Hepatocyte (in vitro differentiated cells): ENCODE measurements at regions not wholly inside any gene's neighbourhood (a gene's known extent, or its start where the extent isn't known, plus 50 kb on each side); places are given as distances from the start of the nearest gene placed in this dataset.

Source experiments
- CTCF ChIP-seq: fragments of 200-600 bp; sonication (generic); IDR thresholded peaks from 2 replicates; pipeline ENCODE4 v1.5.1; 2016; ENCODE audit warnings: antibody characterized with exemption, mild to moderate bottlenecking; ENCODE audit not compliant: poor library complexity
- EZH2 ChIP-seq: fragments of 200-600 bp; sonication (generic); IDR thresholded peaks from 2 replicates; pipeline ENCODE4 v1.6.1; 2016; ENCODE audit warnings: antibody characterized with exemption, mild to moderate bottlenecking, borderline replicate concordance
- EZH2phosphoT487 ChIP-seq: fragments of 200-600 bp; sonication (generic); IDR thresholded peaks from one replicate; pipeline ENCODE4 v1.6.1; 2018; ENCODE audit warnings: antibody characterized with exemption, mild to moderate bottlenecking, low read depth, moderate library complexity; ENCODE audit not compliant: unreplicated experiment, severe bottlenecking

- TF ChIP-seq CTCF (no peak), EZH2phosphoT487 (no peak), EZH2 (no peak)
Measured at GRCh38 chr2:7738596-7738995, 821.4 kb downstream of the RNF144A start.
